ENCODE measurements at regions not wholly inside any gene's neighbourhood (a gene's known extent, or its start where the extent isn't known, plus 50 kb on each side); places are given as distances from the start of the nearest gene placed in this dataset.
"Not testable (repeated sequence)": the region's sequence is repeated elsewhere in the genome, so short reads cannot be mapped to it uniquely, and the experiment has no call there.

- Histone ChIP-seq H3K27me3 (ENCODE audit: control insufficient read depth in 2 of 2, insufficient read depth in 2 of 2, low read length in 2 of 2) (no peaks in the 10 kb centered on the region), H3K9me3 (ENCODE audit: control insufficient read depth in 2 of 2, low read length in 2 of 2) (no peaks in the 10 kb centered on the region), H3K27ac (ENCODE audit: low read depth in 2 of 2, low read length in 2 of 2) (no peak overlapping the region), H3K36me3 (ENCODE audit: control insufficient read depth in 2 of 2, insufficient read depth in 2 of 2, low read length in 2 of 2) (no peaks in the 10 kb centered on the region), H3K9ac (ENCODE audit: low read depth in 1 of 2, low read length in 2 of 2) (no peak overlapping the region), H3K4me3 (ENCODE audit: low read length in 2 of 2) (no peak overlapping the region), H3K4me1 (ENCODE audit: control insufficient read depth in 2 of 2, insufficient read depth in 2 of 2, low read length in 2 of 2) (no peaks in the 10 kb centered on the region)
These were observed 101.7 kb upstream of the GRAMD1B start for GRCh38 chr11:123328281-123328867.

- Histone ChIP-seq H3K27ac (ENCODE audit: low read depth in 2 of 2, low read length in 2 of 2) (no peak overlapping the region), H3K4me3 (ENCODE audit: low read length in 2 of 2) (no peak overlapping the region)
These were observed 104.5 kb upstream of the GRAMD1B start for GRCh38 chr11:123325533-123325932.

GRCh38 chr11:123323568-123323967, 106.5 kb upstream of the GRAMD1B start:
- H3K36me3 ChIP-seq (ENCODE audit: control insufficient read depth in 2 of 2, insufficient read depth in 2 of 2, low read length in 2 of 2), result no peaks in the 10 kb centered on the region
- H3K9ac ChIP-seq (ENCODE audit: low read depth in 1 of 2, low read length in 2 of 2), result no peak overlapping the region
- no peaks in the 10 kb centered on the region for H3K9me3 ChIP-seq (ENCODE audit: control insufficient read depth in 2 of 2, low read length in 2 of 2)
- H3K4me3 ChIP-seq (ENCODE audit: low read length in 2 of 2), result no peak overlapping the region
- no peak overlapping the region for H3K27ac ChIP-seq (ENCODE audit: low read depth in 2 of 2, low read length in 2 of 2)
- H3K27me3 ChIP-seq (ENCODE audit: control insufficient read depth in 2 of 2, insufficient read depth in 2 of 2, low read length in 2 of 2), result no peaks in the 10 kb centered on the region
- no peaks in the 10 kb centered on the region for H3K4me1 ChIP-seq (ENCODE audit: control insufficient read depth in 2 of 2, insufficient read depth in 2 of 2, low read length in 2 of 2)

More at GRCh38 chr11:123325533-123325932, 104.5 kb upstream of the GRAMD1B start:
- H3K27me3 ChIP-seq (ENCODE audit: control insufficient read depth in 2 of 2, insufficient read depth in 2 of 2, low read length in 2 of 2), result no peaks in the 10 kb centered on the region
- H3K36me3 ChIP-seq (ENCODE audit: control insufficient read depth in 2 of 2, insufficient read depth in 2 of 2, low read length in 2 of 2), result no peaks in the 10 kb centered on the region
- no peak overlapping the region for H3K9ac ChIP-seq (ENCODE audit: low read depth in 1 of 2, low read length in 2 of 2)
- no peaks in the 10 kb centered on the region for H3K9me3 ChIP-seq (ENCODE audit: control insufficient read depth in 2 of 2, low read length in 2 of 2)
- no peaks in the 10 kb centered on the region for H3K4me1 ChIP-seq (ENCODE audit: control insufficient read depth in 2 of 2, insufficient read depth in 2 of 2, low read length in 2 of 2)

GRCh38 chr11:123321636-123322035, 108.4 kb upstream of the GRAMD1B start:
- no peak overlapping the region for H3K4me3 ChIP-seq (ENCODE audit: low read length in 2 of 2)
- no peaks in the 10 kb centered on the region for H3K4me1 ChIP-seq (ENCODE audit: control insufficient read depth in 2 of 2, insufficient read depth in 2 of 2, low read length in 2 of 2)
- H3K27ac ChIP-seq (ENCODE audit: low read depth in 2 of 2, low read length in 2 of 2), result no peak overlapping the region
- H3K9ac ChIP-seq (ENCODE audit: low read depth in 1 of 2, low read length in 2 of 2), result no peak overlapping the region
- H3K36me3 ChIP-seq (ENCODE audit: control insufficient read depth in 2 of 2, insufficient read depth in 2 of 2, low read length in 2 of 2), result no peaks in the 10 kb centered on the region
- H3K9me3 ChIP-seq (ENCODE audit: control insufficient read depth in 2 of 2, low read length in 2 of 2), result no peaks in the 10 kb centered on the region
- H3K27me3 ChIP-seq (ENCODE audit: control insufficient read depth in 2 of 2, insufficient read depth in 2 of 2, low read length in 2 of 2), result no peaks in the 10 kb centered on the region

GRCh38 chr11:123318623-123319022, 111.4 kb upstream of the GRAMD1B start:
- Histone ChIP-seq H3K27me3 (ENCODE audit: control insufficient read depth in 2 of 2, insufficient read depth in 2 of 2, low read length in 2 of 2) (no peaks in the 10 kb centered on the region), H3K4me1 (ENCODE audit: control insufficient read depth in 2 of 2, insufficient read depth in 2 of 2, low read length in 2 of 2) (no peaks in the 10 kb centered on the region), H3K27ac (ENCODE audit: low read depth in 2 of 2, low read length in 2 of 2) (no peak overlapping the region), H3K4me3 (ENCODE audit: low read length in 2 of 2) (no peak overlapping the region), H3K36me3 (ENCODE audit: control insufficient read depth in 2 of 2, insufficient read depth in 2 of 2, low read length in 2 of 2) (no peaks in the 10 kb centered on the region), H3K9ac (ENCODE audit: low read depth in 1 of 2, low read length in 2 of 2) (no peak overlapping the region), H3K9me3 (ENCODE audit: control insufficient read depth in 2 of 2, low read length in 2 of 2) (no peaks in the 10 kb centered on the region)

GRCh38 chr11:123318132-123318531, 111.9 kb upstream of the GRAMD1B start:
- not testable (repeated sequence) for H3K36me3 ChIP-seq (ENCODE audit: control insufficient read depth in 2 of 2, insufficient read depth in 2 of 2, low read length in 2 of 2); H3K27me3 ChIP-seq (ENCODE audit: control insufficient read depth in 2 of 2, insufficient read depth in 2 of 2, low read length in 2 of 2); H3K4me3 ChIP-seq (ENCODE audit: low read length in 2 of 2); H3K4me1 ChIP-seq (ENCODE audit: control insufficient read depth in 2 of 2, insufficient read depth in 2 of 2, low read length in 2 of 2); H3K9me3 ChIP-seq (ENCODE audit: control insufficient read depth in 2 of 2, low read length in 2 of 2); H3K9ac ChIP-seq (ENCODE audit: low read depth in 1 of 2, low read length in 2 of 2); H3K27ac ChIP-seq (ENCODE audit: low read depth in 2 of 2, low read length in 2 of 2)

GRCh38 chr11:123316003-123316402, 114.1 kb upstream of the GRAMD1B start:
- Histone ChIP-seq H3K9ac (ENCODE audit: low read depth in 1 of 2, low read length in 2 of 2) (no peak overlapping the region), H3K27ac (ENCODE audit: low read depth in 2 of 2, low read length in 2 of 2) (no peak overlapping the region), H3K4me3 (ENCODE audit: low read length in 2 of 2) (no peak overlapping the region), H3K27me3 (ENCODE audit: control insufficient read depth in 2 of 2, insufficient read depth in 2 of 2, low read length in 2 of 2) (no peaks in the 10 kb centered on the region), H3K4me1 (ENCODE audit: control insufficient read depth in 2 of 2, insufficient read depth in 2 of 2, low read length in 2 of 2) (no peaks in the 10 kb centered on the region), H3K9me3 (ENCODE audit: control insufficient read depth in 2 of 2, low read length in 2 of 2) (no peaks in the 10 kb centered on the region), H3K36me3 (ENCODE audit: control insufficient read depth in 2 of 2, insufficient read depth in 2 of 2, low read length in 2 of 2) (no peaks in the 10 kb centered on the region)

- Histone ChIP-seq H3K9ac (ENCODE audit: low read depth in 1 of 2, low read length in 2 of 2) (no peak overlapping the region), H3K9me3 (ENCODE audit: control insufficient read depth in 2 of 2, low read length in 2 of 2) (no peaks in the 10 kb centered on the region), H3K27me3 (ENCODE audit: control insufficient read depth in 2 of 2, insufficient read depth in 2 of 2, low read length in 2 of 2) (no peaks in the 10 kb centered on the region), H3K36me3 (ENCODE audit: control insufficient read depth in 2 of 2, insufficient read depth in 2 of 2, low read length in 2 of 2) (no peaks in the 10 kb centered on the region), H3K27ac (ENCODE audit: low read depth in 2 of 2, low read length in 2 of 2) (no peak overlapping the region), H3K4me3 (ENCODE audit: low read length in 2 of 2) (no peak overlapping the region), H3K4me1 (ENCODE audit: control insufficient read depth in 2 of 2, insufficient read depth in 2 of 2, low read length in 2 of 2) (no peaks in the 10 kb centered on the region)
These were observed 115.1 kb upstream of the GRAMD1B start for GRCh38 chr11:123314972-123315371.

- no peak overlapping the region for H3K4me3 ChIP-seq (ENCODE audit: low read length in 2 of 2)
- H3K4me1 ChIP-seq (ENCODE audit: control insufficient read depth in 2 of 2, insufficient read depth in 2 of 2, low read length in 2 of 2), result no peaks in the 10 kb centered on the region
- H3K27ac ChIP-seq (ENCODE audit: low read depth in 2 of 2, low read length in 2 of 2), result no peak overlapping the region
- no peaks in the 10 kb centered on the region for H3K27me3 ChIP-seq (ENCODE audit: control insufficient read depth in 2 of 2, insufficient read depth in 2 of 2, low read length in 2 of 2)
- no peaks in the 10 kb centered on the region for H3K9me3 ChIP-seq (ENCODE audit: control insufficient read depth in 2 of 2, low read length in 2 of 2)
- no peaks in the 10 kb centered on the region for H3K36me3 ChIP-seq (ENCODE audit: control insufficient read depth in 2 of 2, insufficient read depth in 2 of 2, low read length in 2 of 2)
- no peak overlapping the region for H3K9ac ChIP-seq (ENCODE audit: low read depth in 1 of 2, low read length in 2 of 2)
These were observed 116.8 kb upstream of the GRAMD1B start for GRCh38 chr11:123313262-123313661.

GRCh38 chr11:123308077-123308476, 113.0 kb upstream of the CLMP start:
- H3K9me3 ChIP-seq (ENCODE audit: control insufficient read depth in 2 of 2, low read length in 2 of 2), result no peaks in the 10 kb centered on the region
- H3K4me3 ChIP-seq (ENCODE audit: low read length in 2 of 2), result no peak overlapping the region
- H3K27me3 ChIP-seq (ENCODE audit: control insufficient read depth in 2 of 2, insufficient read depth in 2 of 2, low read length in 2 of 2), result peaks cover 5 to 8% of the 10 kb centered on the region in 2 donors
- no peak overlapping the region for H3K9ac ChIP-seq (ENCODE audit: low read depth in 1 of 2, low read length in 2 of 2)
- H3K27ac ChIP-seq (ENCODE audit: low read depth in 2 of 2, low read length in 2 of 2), result no peak overlapping the region
- no peaks in the 10 kb centered on the region for H3K4me1 ChIP-seq (ENCODE audit: control insufficient read depth in 2 of 2, insufficient read depth in 2 of 2, low read length in 2 of 2)
- H3K36me3 ChIP-seq (ENCODE audit: control insufficient read depth in 2 of 2, insufficient read depth in 2 of 2, low read length in 2 of 2), result no peaks in the 10 kb centered on the region

GRCh38 chr11:123307276-123307675, 112.2 kb upstream of the CLMP start:
- Histone ChIP-seq H3K36me3 (ENCODE audit: control insufficient read depth in 2 of 2, insufficient read depth in 2 of 2, low read length in 2 of 2) (no peaks in the 10 kb centered on the region), H3K4me1 (ENCODE audit: control insufficient read depth in 2 of 2, insufficient read depth in 2 of 2, low read length in 2 of 2) (no peaks in the 10 kb centered on the region), H3K9ac (ENCODE audit: low read depth in 1 of 2, low read length in 2 of 2) (no peak overlapping the region), H3K4me3 (ENCODE audit: low read length in 2 of 2) (no peak overlapping the region), H3K27ac (ENCODE audit: low read depth in 2 of 2, low read length in 2 of 2) (no peak overlapping the region), H3K9me3 (ENCODE audit: control insufficient read depth in 2 of 2, low read length in 2 of 2) (no peaks in the 10 kb centered on the region), H3K27me3 (ENCODE audit: control insufficient read depth in 2 of 2, insufficient read depth in 2 of 2, low read length in 2 of 2) (peaks cover 10 to 15% of the 10 kb centered on the region in 2 donors)

Data from mucosa of rectum (tissue), 2 donors.